Ectodermal cell (in vitro differentiated cells): ENCODE measurements at regions not wholly inside any gene's neighbourhood (a gene's known extent, or its start where the extent isn't known, plus 50 kb on each side); places are given as distances from the start of the nearest gene placed in this dataset.

Source experiments
- H3K27ac ChIP-seq: 2 replicates; pipeline ENCODE4 v1.7.0; 2013; ENCODE audit warnings: mild to moderate bottlenecking, low read depth, low read length; ENCODE audit not compliant: insufficient read depth, poor library complexity, severe bottlenecking
- H3K27me3 ChIP-seq: 2 replicates; pipeline ENCODE4 v1.7.0; 2013; ENCODE audit warnings: mild to moderate bottlenecking, low read length; ENCODE audit not compliant: insufficient read depth, control insufficient read depth, poor library complexity, severe bottlenecking
- H3K36me3 ChIP-seq: one replicate; pipeline ENCODE4 v1.7.0; 2013; ENCODE audit warnings: low read length; ENCODE audit not compliant: control insufficient read depth, insufficient read depth
- H3K4me1 ChIP-seq: one replicate; pipeline ENCODE4 v1.7.0; 2013; ENCODE audit warnings: low read length; ENCODE audit not compliant: control insufficient read depth, insufficient read depth
- H3K4me3 ChIP-seq: 2 replicates; pipeline ENCODE4 v1.7.0; 2013; ENCODE audit warnings: low read depth, low read length, control low read depth; ENCODE audit not compliant: insufficient read depth
- H3K9me3 ChIP-seq: 2 replicates; pipeline ENCODE4 v1.7.0; 2013; ENCODE audit warnings: mild to moderate bottlenecking, low read length, moderate library complexity; ENCODE audit not compliant: control insufficient read depth
- WGBS, 2 experiments: methylation state at CpG; one replicate each; pipeline ENCODE4 v1.1.7; 2013; ENCODE audit warnings: missing lambda C conversion rate in 2 of 2; 5-methylcytosine and 5-hydroxymethylcytosine counted together

DNA sequence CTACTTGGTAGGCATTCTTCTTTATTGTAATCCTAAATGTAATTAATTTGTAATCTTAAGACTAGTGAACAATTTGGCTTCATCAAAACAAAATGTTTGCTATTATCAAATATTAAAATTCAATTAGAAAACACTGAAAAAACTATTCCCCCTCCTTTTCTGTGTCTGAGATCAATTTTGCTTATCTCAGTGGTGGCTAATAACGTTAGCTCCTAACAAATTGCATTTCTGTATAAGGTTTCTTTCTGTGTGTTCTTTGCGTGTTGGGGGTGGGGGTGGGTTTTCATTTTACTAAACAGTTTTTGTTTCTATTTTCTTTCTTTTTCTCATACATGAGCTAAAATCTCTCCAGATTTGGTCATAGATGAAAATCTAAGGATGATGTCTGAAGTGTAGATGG is 54.0 kb upstream of the EYA4 start:
- Histone ChIP-seq H3K36me3 (no peaks in the 10 kb centered on the region), H3K4me3 (no peak overlapping the region), H3K9me3 (no peaks in the 10 kb centered on the region), H3K27ac (no peak overlapping the region), H3K4me1 (no peaks in the 10 kb centered on the region), H3K27me3 (no peaks in the 10 kb centered on the region)
- no CpG with 5 or more reads among the region's 2 CpGs for WGBS, 2 experiments

- H3K9me3 ChIP-seq, result no peaks in the 10 kb centered on the region
- H3K4me3 ChIP-seq, result no peak overlapping the region
- no peak overlapping the region for H3K27ac ChIP-seq
- H3K36me3 ChIP-seq, result no peaks in the 10 kb centered on the region
- 88 to 91% methylated on average over 2 of the region's 2 CpGs for WGBS, 2 experiments
- no peaks in the 10 kb centered on the region for H3K27me3 ChIP-seq
- no peaks in the 10 kb centered on the region for H3K4me1 ChIP-seq
These were observed 53.3 kb upstream of the EYA4 start for GRCh38 chr6:133187657-133188453.

DNA sequence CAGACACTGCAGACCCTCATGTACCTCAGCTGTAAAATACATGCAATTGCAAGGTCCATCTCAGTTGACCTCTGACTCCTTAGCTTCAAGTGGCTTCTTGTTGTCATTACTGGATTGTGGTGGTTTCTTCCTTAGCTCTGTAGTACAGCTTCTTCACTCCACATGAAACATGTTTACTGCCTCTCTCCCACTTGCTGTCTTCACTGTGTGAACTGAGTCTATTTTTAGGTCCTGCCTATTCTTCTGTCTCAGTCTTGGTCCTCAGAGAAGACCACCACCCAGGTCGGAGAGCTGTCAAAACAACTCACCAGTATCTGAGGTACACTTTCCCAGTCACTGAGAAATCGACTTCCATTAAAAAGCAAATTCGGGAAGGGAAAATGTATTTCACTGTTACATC is 50.2 kb upstream of the EYA4 start:
- Histone ChIP-seq H3K9me3 (no peaks in the 10 kb centered on the region), H3K4me1 (no peaks in the 10 kb centered on the region), H3K27ac (no peak overlapping the region), H3K4me3 (no peak overlapping the region), H3K36me3 (no peaks in the 10 kb centered on the region), H3K27me3 (no peaks in the 10 kb centered on the region)
- 90% methylated on average over 3 of the region's 3 CpGs for WGBS, 2 experiments

DNA sequence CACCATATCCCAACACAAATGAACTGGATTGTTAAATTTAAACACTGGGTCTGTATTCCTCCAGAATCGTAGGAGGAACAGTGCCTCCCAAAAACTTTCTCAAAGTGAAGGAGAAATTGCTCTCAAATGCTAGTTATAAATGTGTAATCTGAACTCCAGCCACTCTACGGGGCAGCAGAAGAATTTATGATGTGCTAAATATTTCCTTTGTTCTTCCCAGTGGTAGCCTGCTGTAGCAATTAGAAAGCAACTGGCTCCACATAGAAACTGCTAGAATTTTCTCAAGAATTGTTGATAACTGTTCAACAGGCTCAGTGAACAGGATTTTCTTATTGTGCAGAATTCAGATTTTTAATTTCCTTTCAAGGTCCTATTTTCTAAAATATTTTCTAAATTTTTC is 49.8 kb upstream of the EYA4 start:
- Histone ChIP-seq H3K9me3 (no peaks in the 10 kb centered on the region), H3K4me1 (no peaks in the 10 kb centered on the region), H3K27ac (no peak overlapping the region), H3K4me3 (no peak overlapping the region), H3K36me3 (no peaks in the 10 kb centered on the region), H3K27me3 (no peaks in the 10 kb centered on the region)
- 84 to 93% methylated on average over 2 of the region's 2 CpGs for WGBS, 2 experiments
